ENCODE measurements at regions not wholly inside any gene's neighbourhood (a gene's known extent, or its start where the extent isn't known, plus 50 kb on each side); places are given as distances from the start of the nearest gene placed in this dataset.

DNA sequence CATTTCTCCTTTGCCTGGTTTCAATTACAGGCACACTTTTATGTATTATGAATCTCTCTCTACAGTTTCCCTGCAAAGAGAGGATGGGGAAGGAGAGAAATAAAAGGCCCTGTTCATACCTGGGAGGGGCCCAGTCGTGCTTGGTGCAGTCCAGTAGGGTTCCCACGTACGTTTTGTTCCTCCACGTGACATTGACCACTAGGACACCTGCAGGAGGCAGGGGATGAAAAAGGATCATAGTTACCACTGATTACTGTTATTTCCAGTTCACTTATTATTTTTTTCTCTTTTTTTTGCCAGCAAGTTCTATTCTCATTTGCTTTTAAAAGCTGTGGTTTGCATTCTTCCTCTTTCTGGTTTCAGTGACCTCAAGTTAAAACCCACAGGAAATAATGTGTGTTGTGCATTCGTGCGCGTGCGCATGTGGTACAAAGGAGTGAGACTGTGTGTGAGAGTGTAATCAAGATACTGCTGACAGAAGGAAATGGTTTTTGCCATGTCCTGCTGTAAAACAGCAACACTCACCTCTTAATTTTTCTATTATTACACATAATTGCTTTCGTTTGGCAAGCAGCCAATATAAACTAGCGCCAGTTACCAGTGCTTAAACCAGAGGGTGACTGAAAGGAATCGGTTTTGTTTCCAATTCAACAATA, 96.8 kb downstream of the ZNF608 start:
- TF ChIP-seq ZNF8 (CRISPR knock-in tag; IDR thresholded peaks at IDR 0.05) (no peak), TSHZ2 (CRISPR knock-in tag; IDR thresholded peaks at IDR 0.05) (peak; percentile 18; the same call in 1 of the 2 replicates), ISL1 (CRISPR knock-in tag; IDR thresholded peaks at IDR 0.05) (peak; percentile 47; the same call in 1 of the 2 replicates)
- TF ChIP-seq, protein P1, sequence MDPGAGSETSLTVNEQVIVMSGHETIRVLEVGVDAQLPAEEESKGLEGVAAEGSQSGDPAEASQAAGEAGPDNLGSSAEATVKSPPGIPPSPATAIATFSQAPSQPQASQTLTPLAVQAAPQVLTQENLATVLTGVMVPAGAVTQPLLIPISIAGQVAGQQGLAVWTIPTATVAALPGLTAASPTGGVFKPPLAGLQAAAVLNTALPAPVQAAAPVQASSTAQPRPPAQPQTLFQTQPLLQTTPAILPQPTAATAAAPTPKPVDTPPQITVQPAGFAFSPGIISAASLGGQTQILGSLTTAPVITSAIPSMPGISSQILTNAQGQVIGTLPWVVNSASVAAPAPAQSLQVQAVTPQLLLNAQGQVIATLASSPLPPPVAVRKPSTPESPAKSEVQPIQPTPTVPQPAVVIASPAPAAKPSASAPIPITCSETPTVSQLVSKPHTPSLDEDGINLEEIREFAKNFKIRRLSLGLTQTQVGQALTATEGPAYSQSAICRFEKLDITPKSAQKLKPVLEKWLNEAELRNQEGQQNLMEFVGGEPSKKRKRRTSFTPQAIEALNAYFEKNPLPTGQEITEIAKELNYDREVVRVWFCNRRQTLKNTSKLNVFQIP (CRISPR knock-in tag; IDR thresholded peaks at IDR 0.05; ENCODE audit: borderline replicate concordance, low read depth) = 0 out of 2 replicates have a peak, but pooled peaks have one; percentile 13
- ATAC-seq = peak; percentile 31

DNA sequence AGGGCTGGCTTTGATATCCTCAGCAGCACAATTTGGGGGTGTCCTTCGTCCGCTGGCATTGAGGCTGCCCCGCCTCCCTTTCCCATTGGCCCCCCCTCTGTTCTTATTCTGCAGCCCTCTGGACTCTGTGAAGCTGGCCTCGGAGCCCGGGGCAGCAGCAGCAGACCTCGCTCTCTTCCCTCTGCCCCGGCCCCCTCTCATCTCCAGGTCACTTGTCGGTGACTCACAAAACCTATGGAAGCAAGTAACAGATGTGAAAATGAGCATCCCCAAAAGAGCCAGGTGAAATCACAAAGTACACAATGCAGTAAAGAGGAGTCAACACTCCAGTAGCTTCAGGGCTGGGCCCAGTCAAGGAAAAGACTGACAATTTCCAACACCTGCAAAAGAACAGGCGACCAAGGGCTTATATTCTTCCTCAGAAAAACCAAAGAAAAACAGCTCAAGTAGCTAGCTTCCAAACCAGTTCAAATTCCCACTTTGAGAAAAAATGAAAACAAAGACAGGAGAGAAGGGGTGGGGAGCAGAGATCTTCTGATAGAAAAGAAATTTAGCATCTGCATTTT, 97.5 kb downstream of the ZNF608 start:
- ATAC-seq = no peak
- TF ChIP-seq BACH2 (CRISPR knock-in tag; IDR thresholded peaks at IDR 0.05; ENCODE audit: borderline replicate concordance) (no peak), TCF4 (CRISPR knock-in tag; IDR thresholded peaks at IDR 0.05; ENCODE audit: borderline replicate concordance) (0 out of 2 replicates have a peak, but pooled peaks have one; percentile 12), CSRNP3 (CRISPR knock-in tag; IDR thresholded peaks at IDR 0.05) (no peak)

- no peak for ATAC-seq
- no peak for TF ChIP-seq OSR1 (CRISPR knock-in tag; IDR thresholded peaks at IDR 0.05)
- no peak for TF ChIP-seq PPARA (CRISPR knock-in tag; IDR thresholded peaks at IDR 0.05; ENCODE audit: borderline replicate concordance)
- no peak for TF ChIP-seq RARB (CRISPR knock-in tag; IDR thresholded peaks at IDR 0.05)
- no peak for TF ChIP-seq ZFP3 (CRISPR knock-in tag; IDR thresholded peaks at IDR 0.05)
- TF ChIP-seq, protein P1 (CRISPR knock-in tag; IDR thresholded peaks at IDR 0.05; ENCODE audit: borderline replicate concordance, low read depth) = no peak
- no peak for TF ChIP-seq ARNTL (CRISPR knock-in tag; IDR thresholded peaks at IDR 0.05; ENCODE audit: borderline replicate concordance, low read depth)
- TF ChIP-seq BACH2 (CRISPR knock-in tag; IDR thresholded peaks at IDR 0.05; ENCODE audit: borderline replicate concordance) = no peak
- TF ChIP-seq TSHZ2 (CRISPR knock-in tag; IDR thresholded peaks at IDR 0.05) = no peak
- TF ChIP-seq ZC3H10 (CRISPR knock-in tag; IDR thresholded peaks at IDR 0.05) = no peak
- TF ChIP-seq ZNF8 (CRISPR knock-in tag; IDR thresholded peaks at IDR 0.05) = no peak
- TF ChIP-seq ZNF70 (CRISPR knock-in tag; IDR thresholded peaks at IDR 0.05) = no peak
- no peak for TF ChIP-seq CSRNP3 (CRISPR knock-in tag; IDR thresholded peaks at IDR 0.05)
- TF ChIP-seq, protein P2, sequence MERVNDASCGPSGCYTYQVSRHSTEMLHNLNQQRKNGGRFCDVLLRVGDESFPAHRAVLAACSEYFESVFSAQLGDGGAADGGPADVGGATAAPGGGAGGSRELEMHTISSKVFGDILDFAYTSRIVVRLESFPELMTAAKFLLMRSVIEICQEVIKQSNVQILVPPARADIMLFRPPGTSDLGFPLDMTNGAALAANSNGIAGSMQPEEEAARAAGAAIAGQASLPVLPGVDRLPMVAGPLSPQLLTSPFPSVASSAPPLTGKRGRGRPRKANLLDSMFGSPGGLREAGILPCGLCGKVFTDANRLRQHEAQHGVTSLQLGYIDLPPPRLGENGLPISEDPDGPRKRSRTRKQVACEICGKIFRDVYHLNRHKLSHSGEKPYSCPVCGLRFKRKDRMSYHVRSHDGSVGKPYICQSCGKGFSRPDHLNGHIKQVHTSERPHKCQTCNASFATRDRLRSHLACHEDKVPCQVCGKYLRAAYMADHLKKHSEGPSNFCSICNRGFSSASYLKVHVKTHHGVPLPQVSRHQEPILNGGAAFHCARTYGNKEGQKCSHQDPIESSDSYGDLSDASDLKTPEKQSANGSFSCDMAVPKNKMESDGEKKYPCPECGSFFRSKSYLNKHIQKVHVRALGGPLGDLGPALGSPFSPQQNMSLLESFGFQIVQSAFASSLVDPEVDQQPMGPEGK (CRISPR knock-in tag; IDR thresholded peaks at IDR 0.05; ENCODE audit: borderline replicate concordance) = no peak
- no peak for TF ChIP-seq CSDC2 (CRISPR knock-in tag; IDR thresholded peaks at IDR 0.05)
- TF ChIP-seq ZNF565 (CRISPR knock-in tag; conservative IDR thresholded peaks at IDR 0.05; ENCODE audit: low read depth) = no peak
- TF ChIP-seq ISL1 (CRISPR knock-in tag; IDR thresholded peaks at IDR 0.05) = no peak
- no peak for TF ChIP-seq ZFP30 (CRISPR knock-in tag; IDR thresholded peaks at IDR 0.05)
- no peak for TF ChIP-seq TCF4 (CRISPR knock-in tag; IDR thresholded peaks at IDR 0.05; ENCODE audit: borderline replicate concordance)
- TF ChIP-seq SNAI2 (CRISPR knock-in tag; IDR thresholded peaks at IDR 0.05) = no peak
Measured at GRCh38 chr5:124647352-124647751, 99.1 kb downstream of the ZNF608 start.
